Left cardiac atrium (tissue), 4 donors: ENCODE measurements at regions not wholly inside any gene's neighbourhood (a gene's known extent, or its start where the extent isn't known, plus 50 kb on each side); places are given as distances from the start of the nearest gene placed in this dataset.

Source experiments
- ATAC-seq, 2 donors: fragments of 200-7000 bp; cut with Tn5 transposase; one replicate each; pipeline ENCODE4 v1.9.1; 2020; ENCODE audit warnings: mild to moderate bottlenecking in 2 of 2, moderate library complexity in 2 of 2
- DNase-seq: peaks from one replicate; pipeline ENCODE4 v3.0.0-alpha.2; 2020
- intact Hi-C, 2 donors: fragments of 100-400 bp; cut with DNase I; formaldehyde crosslinking; loops; one replicate each; pipeline versions ENCODE4 v1.14.1 to v1.15.1; 2022 to 2023
- donor health status: DM: no; HTN: yes; CAD: no.
- donor health status: DM: no; HTN: yes; CAD: no; lungs with severe emphysema.
- donor health status: DM: yes; HTN: yes; CAD: no.
- donor health status: Dilated cardiomyopathy.

GRCh38 chr10:121087129-121087528 is 236.0 kb downstream of the WDR11 start:
- ATAC-seq (no peak), DNase-seq (no peak)
- intact Hi-C loops = no loop called here

- intact Hi-C loops = no loop called here
- DNase-seq (no peak), ATAC-seq (no peak)
Observed at GRCh38 chr10:121087688-121088087, 236.5 kb downstream of the WDR11 start.

- intact Hi-C loops = no loop called here
- DNase-seq (no peak), ATAC-seq (no peak)
Observed at GRCh38 chr10:121088524-121088923, 237.4 kb downstream of the WDR11 start.

- intact Hi-C loops = no loop called here
- ATAC-seq (no peak), DNase-seq (no peak)
Observed at GRCh38 chr10:121089434-121089833, 238.3 kb downstream of the WDR11 start.

- no peak for ATAC-seq
- no peak for DNase-seq
- intact Hi-C loops = no loop called here
Observed at GRCh38 chr10:121091961-121092719, 241.0 kb downstream of the WDR11 start.

GRCh38 chr10:121092720-121093095 is 241.5 kb downstream of the WDR11 start:
- ATAC-seq = no peak
- intact Hi-C loops = no loop called here

GRCh38 chr10:121096617-121097431 is 245.7 kb downstream of the WDR11 start:
- intact Hi-C loops = no loop called here
- ATAC-seq = peak; percentile 82 to 94

More at GRCh38 chr10:121092720-121093095, 241.5 kb downstream of the WDR11 start:
- no peak for DNase-seq

GRCh38 chr10:121098211-121098610 is 247.0 kb downstream of the WDR11 start:
- DNase-seq (no peak), ATAC-seq (no peak)
- intact Hi-C loops = no loop called here

More at GRCh38 chr10:121096617-121097431, 245.7 kb downstream of the WDR11 start:
- DNase-seq = peak; percentile 79

- intact Hi-C loops = no loop called here
- DNase-seq (no peak), ATAC-seq (no peak)
Observed at GRCh38 chr10:121098751-121099150, 247.6 kb downstream of the WDR11 start.

- DNase-seq (no peak), ATAC-seq (no peak)
- intact Hi-C loops = no loop called here
Observed at GRCh38 chr10:121099181-121099580, 248.0 kb downstream of the WDR11 start.

GRCh38 chr10:121099592-121099991 is 248.4 kb downstream of the WDR11 start:
- intact Hi-C loops = no loop called here
- DNase-seq (no peak), ATAC-seq (no peak)

GRCh38 chr10:121101561-121101960 is 250.4 kb downstream of the WDR11 start:
- DNase-seq (no peak), ATAC-seq (no peak)
- intact Hi-C loops = no loop called here

- intact Hi-C loops = no loop called here
- DNase-seq (no peak), ATAC-seq (no peak)
Observed at GRCh38 chr10:121102706-121103105, 251.5 kb downstream of the WDR11 start.

GRCh38 chr10:121104476-121105111 is 253.4 kb downstream of the WDR11 start:
- no peak for ATAC-seq
- intact Hi-C loops = no loop called here
- DNase-seq = no peak

- DNase-seq = no peak
- no peak for ATAC-seq
- intact Hi-C loops = no loop called here
Observed at GRCh38 chr10:121106611-121107010, 255.4 kb downstream of the WDR11 start.

GRCh38 chr10:121108051-121108450 is 256.9 kb downstream of the WDR11 start:
- no peak for ATAC-seq
- DNase-seq = no peak
- intact Hi-C loops = no loop called here

GRCh38 chr10:121110369-121110768 is 259.2 kb downstream of the WDR11 start:
- DNase-seq (no peak), ATAC-seq (no peak)
- intact Hi-C loops = no loop called here

GRCh38 chr10:121112136-121112535 is 261.0 kb downstream of the WDR11 start:
- intact Hi-C loops = no loop called here
- ATAC-seq (no peak), DNase-seq (no peak)

GRCh38 chr10:121112579-121113384 is 261.6 kb downstream of the WDR11 start:
- intact Hi-C loops = no loop called here
- DNase-seq = no peak
- ATAC-seq = peak in 1 of 2 donors; percentile 36
